Neural cell (in vitro differentiated cells): ENCODE measurements at regions not wholly inside any gene's neighbourhood (a gene's known extent, or its start where the extent isn't known, plus 50 kb on each side); places are given as distances from the start of the nearest gene placed in this dataset.

ENCODE experiments used
- H2AFZ ChIP-seq: fragments of 200-600, 300-800 bp; sonication (generic), shearing (Covaris generic); 2 replicates; pipeline ENCODE4 v1.6.0; 2014; ENCODE audit warnings: low read depth, mild to moderate bottlenecking, antibody characterized with exemption, low read length, moderate library complexity
- H3F3A ChIP-seq: fragments of 200-600 bp; shearing (Covaris generic); 2 replicates; pipeline ENCODE4 v1.6.1; 2016; ENCODE audit warnings: mild to moderate bottlenecking, moderate library complexity, mixed read lengths, antibody characterized with exemption, low read length; ENCODE audit not compliant: insufficient read depth, poor library complexity, severe bottlenecking
- H3K27ac ChIP-seq: fragments of 200-600, 300-800 bp; sonication (generic), shearing (Covaris generic); 2 replicates; pipeline ENCODE4 v1.5.1; 2014; ENCODE audit warnings: mild to moderate bottlenecking, low read length, moderate library complexity
- H3K27me3 ChIP-seq: fragments of 300-800, 200-600 bp; sonication (generic), shearing (Covaris generic); 2 replicates; pipeline ENCODE4 v1.6.0; 2014; ENCODE audit warnings: mild to moderate bottlenecking, low read depth, low read length, moderate library complexity; ENCODE audit not compliant: insufficient read depth
- H3K36me3 ChIP-seq: fragments of 300-800, 200-600 bp; sonication (generic), shearing (Covaris generic); 2 replicates; pipeline ENCODE4 v1.5.1; 2014; ENCODE audit warnings: mild to moderate bottlenecking, antibody characterized with exemption, low read length, moderate library complexity; ENCODE audit not compliant: insufficient read depth
- H3K4me2 ChIP-seq: fragments of 300-800, 200-600 bp; sonication (generic), shearing (Covaris generic); 2 replicates; pipeline ENCODE4 v1.6.0; 2014; ENCODE audit warnings: mild to moderate bottlenecking, low read length
- H3K4me3 ChIP-seq: fragments of 300-800, 200-600 bp; sonication (generic), shearing (Covaris generic); 2 replicates; pipeline ENCODE4 v1.5.1; 2014; ENCODE audit warnings: mild to moderate bottlenecking, low read length, moderate library complexity
- H3K79me2 ChIP-seq: fragments of 200-600 bp; shearing (Covaris generic); replicated peaks from 2 replicates; pipeline ENCODE4 v1.6.0; 2014; ENCODE audit warnings: mild to moderate bottlenecking, low read length, moderate library complexity; ENCODE audit not compliant: insufficient read depth
- H3K9ac ChIP-seq: fragments of 300-800, 200-600 bp; sonication (generic), shearing (Covaris generic); 2 replicates; pipeline ENCODE4 v1.6.1; 2016; ENCODE audit warnings: mild to moderate bottlenecking, low read length, mixed read lengths
- H3K9me2 ChIP-seq: fragments of 200-600 bp; shearing (Covaris generic); 2 replicates; pipeline ENCODE4 v1.6.1; 2016; ENCODE audit warnings: mild to moderate bottlenecking, low read length, mixed read lengths; ENCODE audit not compliant: insufficient read depth
- H3K9me3 ChIP-seq: fragments of 200-600, 300-800 bp; sonication (generic), shearing (Covaris generic); 2 replicates; pipeline ENCODE4 v1.6.1; 2016; ENCODE audit warnings: mild to moderate bottlenecking, mixed run types, low read length, moderate library complexity, mixed read lengths
- H4K20me1 ChIP-seq: fragments of 200-600 bp; shearing (Covaris generic); 2 replicates; pipeline ENCODE4 v1.6.1; 2016; ENCODE audit warnings: mild to moderate bottlenecking, mixed run types; ENCODE audit not compliant: insufficient read depth
- CTCF ChIP-seq: fragments of 450-650 bp; IDR thresholded peaks from 2 replicates; pipeline ENCODE4 v1.5.1; 2014; ENCODE audit warnings: antibody characterized with exemption, mild to moderate bottlenecking, moderate library complexity; ENCODE audit not compliant: poor library complexity, severe bottlenecking
- EP300 ChIP-seq: fragments of 450-650 bp; conservative IDR thresholded peaks from 2 replicates; pipeline ENCODE4 v1.6.1; 2014; ENCODE audit warnings: antibody characterized with exemption, mild to moderate bottlenecking, moderate library complexity; ENCODE audit not compliant: poor library complexity, severe bottlenecking
- EZH2 ChIP-seq: fragments of 200-600, 300-800 bp; shearing (Covaris generic), sonication (generic); IDR thresholded peaks from 2 replicates; pipeline ENCODE4 v1.6.1; 2014; ENCODE audit warnings: antibody characterized with exemption, low read length, borderline replicate concordance, mild to moderate bottlenecking; ENCODE audit not compliant: insufficient read depth, poor library complexity, severe bottlenecking
- MXI1 ChIP-seq: fragments of 450-650 bp; conservative IDR thresholded peaks from 2 replicates; pipeline ENCODE4 v1.6.1; 2014; ENCODE audit warnings: antibody characterized with exemption, mild to moderate bottlenecking; ENCODE audit not compliant: poor library complexity, severe bottlenecking
- POLR2AphosphoS5 ChIP-seq: IDR thresholded peaks from 2 replicates; pipeline ENCODE4 v1.6.1; 2012
- RAD21 ChIP-seq: fragments of 450-650 bp; conservative IDR thresholded peaks from 2 replicates; pipeline ENCODE4 v1.6.1; 2014; ENCODE audit warnings: antibody characterized with exemption, mild to moderate bottlenecking, moderate library complexity
- REST ChIP-seq: IDR thresholded peaks from 2 replicates; pipeline ENCODE4 v1.6.1; 2012; ENCODE audit warnings: borderline replicate concordance
- SMC3 ChIP-seq: fragments of 450-650 bp; conservative IDR thresholded peaks from 2 replicates; pipeline ENCODE4 v1.6.1; 2014; ENCODE audit warnings: antibody characterized with exemption, mild to moderate bottlenecking, moderate library complexity; ENCODE audit not compliant: poor library complexity
- TAF1 ChIP-seq: IDR thresholded peaks from 2 replicates; pipeline ENCODE4 v1.6.1; 2012; ENCODE audit warnings: low read depth

DNA sequence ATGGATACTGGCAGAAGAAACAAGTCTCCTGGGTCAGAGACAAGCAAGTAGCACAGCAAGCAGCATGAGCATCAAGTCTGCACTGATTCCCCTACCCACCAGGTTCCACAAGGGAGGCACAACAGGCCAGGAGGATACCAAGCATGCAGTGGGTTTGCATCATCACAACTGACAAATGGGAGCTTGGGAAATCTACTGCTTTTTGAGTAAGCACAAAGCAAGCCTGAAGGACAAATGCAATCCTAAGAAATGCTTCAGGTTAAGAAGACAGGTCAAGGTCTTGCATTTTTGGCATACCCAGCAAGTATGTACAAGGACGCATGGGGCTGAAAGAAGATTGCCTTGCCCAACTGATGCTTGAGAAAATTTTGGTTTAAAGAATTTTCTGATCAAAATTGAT, 279.6 kb downstream of the PDGFC start:
- H3F3A ChIP-seq = no peaks in the 10 kb centered on the region
- H3K27ac ChIP-seq = no peak overlapping the region
- H3K36me3 ChIP-seq = no peaks in the 10 kb centered on the region
- no peak overlapping the region for H3K9ac ChIP-seq
- H3K4me3 ChIP-seq = no peak overlapping the region
- H4K20me1 ChIP-seq = no peaks in the 10 kb centered on the region
- no peaks in the 10 kb centered on the region for H3K27me3 ChIP-seq
- H3K4me2 ChIP-seq = no peak overlapping the region
- TF ChIP-seq SMC3 (no peak), EZH2 (no peak), RAD21 (no peak), CTCF (no peak), EP300 (no peak), MXI1 (no peak), REST (no peak), TAF1 (no peak), POLR2AphosphoS5 (no peak)
- H2AFZ ChIP-seq = no peak overlapping the region
- no peaks in the 10 kb centered on the region for H3K9me3 ChIP-seq
- no peaks in the 10 kb centered on the region for H3K79me2 ChIP-seq
- no peaks in the 10 kb centered on the region for H3K9me2 ChIP-seq

GRCh38 chr4:156690572-156690971, 281.0 kb downstream of the PDGFC start:
- Histone ChIP-seq H2AFZ (no peak overlapping the region), H3K9ac (no peak overlapping the region), H3K4me3 (no peak overlapping the region), H3K79me2 (no peaks in the 10 kb centered on the region), H3K36me3 (no peaks in the 10 kb centered on the region), H3K27ac (no peak overlapping the region), H3F3A (no peaks in the 10 kb centered on the region), H3K27me3 (no peaks in the 10 kb centered on the region), H4K20me1 (no peaks in the 10 kb centered on the region), H3K9me2 (no peaks in the 10 kb centered on the region), H3K9me3 (no peaks in the 10 kb centered on the region), H3K4me2 (no peak overlapping the region)
- TF ChIP-seq REST (no peak), RAD21 (no peak), MXI1 (no peak), CTCF (no peak), EP300 (no peak), SMC3 (no peak), TAF1 (no peak), POLR2AphosphoS5 (no peak), EZH2 (no peak)
